NB4 (cell line): ENCODE measurements at regions not wholly inside any gene's neighbourhood (a gene's known extent, or its start where the extent isn't known, plus 50 kb on each side); places are given as distances from the start of the nearest gene placed in this dataset.

Source experiments
- DNase-seq: peaks from one replicate; pipeline ENCODE4 v3.0.0; 2010; ENCODE audit warnings: low read depth
- H3K4me3 ChIP-seq: one replicate; pipeline ENCODE4 v1.5.1; 2011; ENCODE audit warnings: mild to moderate bottlenecking, low read depth, low read length, moderate library complexity
- MAX ChIP-seq: IDR thresholded peaks from 2 replicates; pipeline ENCODE4 v1.6.1; 2011; ENCODE audit warnings: low read depth, low read length
- MYC ChIP-seq: IDR thresholded peaks from 2 replicates; pipeline ENCODE4 v1.6.1; 2011; ENCODE audit warnings: low read depth, low read length
- POLR2A ChIP-seq: IDR thresholded peaks from 2 replicates; pipeline ENCODE4 v1.6.1; 2011; ENCODE audit warnings: mild to moderate bottlenecking; ENCODE audit not compliant: insufficient read length; ENCODE audit errors: extremely low read depth
- TF ChIP-seq, protein P1 (sequence below): IDR thresholded peaks from one replicate; pipeline ENCODE4 v1.5.1; 2012; ENCODE audit warnings: low read depth, low read length

DNA sequence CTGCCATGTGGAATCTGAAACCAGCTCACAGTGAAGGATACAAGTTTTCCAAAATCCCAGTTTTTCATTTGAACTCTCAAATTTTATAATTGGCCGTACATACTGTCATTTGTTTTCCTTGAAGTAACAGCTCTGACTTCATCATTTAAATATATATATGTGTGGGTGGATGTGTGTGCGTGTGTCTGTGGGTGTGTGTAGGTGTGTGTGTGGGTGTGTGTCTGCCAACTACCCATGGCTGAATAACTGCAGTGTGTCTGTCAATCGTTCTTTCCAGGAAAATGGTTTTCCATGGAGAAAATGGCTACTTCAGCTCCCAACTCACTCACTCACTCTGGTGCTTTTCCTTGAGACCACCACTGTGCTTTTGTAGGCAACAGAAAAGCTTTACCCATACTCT lies 169.0 kb downstream of the PLPP3 start:
- DNase-seq, result no peak
- no peak overlapping the region for H3K4me3 ChIP-seq
- no peak for TF ChIP-seq MYC
- TF ChIP-seq, protein P1, sequence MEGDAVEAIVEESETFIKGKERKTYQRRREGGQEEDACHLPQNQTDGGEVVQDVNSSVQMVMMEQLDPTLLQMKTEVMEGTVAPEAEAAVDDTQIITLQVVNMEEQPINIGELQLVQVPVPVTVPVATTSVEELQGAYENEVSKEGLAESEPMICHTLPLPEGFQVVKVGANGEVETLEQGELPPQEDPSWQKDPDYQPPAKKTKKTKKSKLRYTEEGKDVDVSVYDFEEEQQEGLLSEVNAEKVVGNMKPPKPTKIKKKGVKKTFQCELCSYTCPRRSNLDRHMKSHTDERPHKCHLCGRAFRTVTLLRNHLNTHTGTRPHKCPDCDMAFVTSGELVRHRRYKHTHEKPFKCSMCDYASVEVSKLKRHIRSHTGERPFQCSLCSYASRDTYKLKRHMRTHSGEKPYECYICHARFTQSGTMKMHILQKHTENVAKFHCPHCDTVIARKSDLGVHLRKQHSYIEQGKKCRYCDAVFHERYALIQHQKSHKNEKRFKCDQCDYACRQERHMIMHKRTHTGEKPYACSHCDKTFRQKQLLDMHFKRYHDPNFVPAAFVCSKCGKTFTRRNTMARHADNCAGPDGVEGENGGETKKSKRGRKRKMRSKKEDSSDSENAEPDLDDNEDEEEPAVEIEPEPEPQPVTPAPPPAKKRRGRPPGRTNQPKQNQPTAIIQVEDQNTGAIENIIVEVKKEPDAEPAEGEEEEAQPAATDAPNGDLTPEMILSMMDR, result no peak
- TF ChIP-seq POLR2A, result no peak
- TF ChIP-seq MAX, result no peak

DNA sequence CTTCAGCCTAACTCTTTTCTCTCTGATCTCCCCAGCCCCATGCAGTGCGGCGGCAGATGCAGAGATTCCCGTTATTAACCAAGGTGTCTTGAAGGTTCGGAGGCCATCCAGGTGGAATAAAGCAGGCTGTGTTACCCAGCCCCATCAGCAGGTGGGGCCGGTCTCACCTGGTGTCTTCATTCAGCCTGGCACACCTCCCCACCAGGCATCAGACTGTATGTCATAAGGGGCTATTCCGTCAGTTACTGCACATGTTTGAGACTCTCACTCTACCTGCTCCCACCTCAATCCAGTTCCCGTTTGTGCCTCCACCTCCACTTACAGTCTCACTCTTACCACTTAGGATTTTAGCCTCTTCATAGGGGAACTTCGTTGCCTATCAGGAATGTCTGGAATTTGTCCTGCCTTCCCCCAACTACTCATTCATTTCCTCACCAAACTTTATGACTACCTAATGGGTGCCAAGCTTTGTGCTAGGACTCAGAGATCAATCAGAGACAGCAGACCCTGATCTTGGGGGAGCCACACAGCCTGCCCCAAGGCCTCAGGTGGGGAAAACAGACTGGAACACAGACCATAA lies 170.2 kb downstream of the PLPP3 start:
- TF ChIP-seq, protein P1, result peak; percentile 17
- TF ChIP-seq POLR2A, result no peak
- H3K4me3 ChIP-seq, result no peak overlapping the region

DNA sequence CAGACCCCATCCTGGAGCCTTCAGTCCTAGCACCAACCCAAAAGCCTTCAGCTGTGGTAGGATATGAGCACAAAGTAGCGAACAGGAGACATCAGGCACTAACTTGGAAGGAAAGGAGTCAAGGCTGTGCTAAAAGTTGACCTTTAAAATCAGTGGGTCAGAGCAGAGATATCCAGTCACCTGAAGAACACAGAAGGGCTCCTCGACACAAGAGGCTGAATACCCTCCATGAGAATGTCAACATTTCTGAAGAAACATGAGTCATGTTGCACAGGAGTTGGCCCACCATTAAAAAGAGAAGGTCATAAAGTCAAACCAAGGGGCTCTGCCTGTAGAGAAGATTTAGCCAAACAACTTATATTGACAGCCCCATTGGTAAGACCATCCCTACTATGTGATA lies 172.5 kb downstream of the PLPP3 start:
- no peak for DNase-seq
- TF ChIP-seq, protein P1, result no peak
- TF ChIP-seq MYC (no peak), POLR2A (no peak), MAX (no peak)
- no peak overlapping the region for H3K4me3 ChIP-seq

More for the DNA sequence above, 170.2 kb downstream of the PLPP3 start:
- peak; percentile 11 for DNase-seq

DNA sequence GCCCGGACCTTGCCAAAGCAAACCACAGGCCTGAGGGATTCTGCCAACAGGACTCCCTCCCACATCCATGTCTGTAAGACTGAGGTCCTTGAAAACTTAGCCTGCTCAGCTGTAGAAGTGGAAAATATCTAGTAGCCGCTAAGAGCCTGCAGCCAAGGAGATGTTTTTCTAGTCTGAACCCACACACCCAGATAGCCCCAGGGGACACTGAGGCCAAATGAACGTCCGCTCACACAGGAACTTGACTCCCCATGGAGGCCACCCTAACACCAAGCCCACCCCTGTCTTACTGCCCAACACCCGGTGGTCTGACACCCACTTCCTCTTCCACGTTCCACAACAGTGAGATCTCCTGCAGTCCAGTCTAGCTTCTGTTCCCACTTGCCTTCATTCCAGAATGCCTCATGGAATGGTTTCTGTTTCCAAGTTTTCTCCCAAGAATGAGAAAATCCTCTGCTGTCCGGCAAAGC lies 174.8 kb downstream of the PLPP3 start:
- DNase-seq, result peak; percentile 29
- no peak overlapping the region for H3K4me3 ChIP-seq
- TF ChIP-seq, protein P1, result no peak
- TF ChIP-seq POLR2A (no peak), MAX (no peak), MYC (no peak)

DNA sequence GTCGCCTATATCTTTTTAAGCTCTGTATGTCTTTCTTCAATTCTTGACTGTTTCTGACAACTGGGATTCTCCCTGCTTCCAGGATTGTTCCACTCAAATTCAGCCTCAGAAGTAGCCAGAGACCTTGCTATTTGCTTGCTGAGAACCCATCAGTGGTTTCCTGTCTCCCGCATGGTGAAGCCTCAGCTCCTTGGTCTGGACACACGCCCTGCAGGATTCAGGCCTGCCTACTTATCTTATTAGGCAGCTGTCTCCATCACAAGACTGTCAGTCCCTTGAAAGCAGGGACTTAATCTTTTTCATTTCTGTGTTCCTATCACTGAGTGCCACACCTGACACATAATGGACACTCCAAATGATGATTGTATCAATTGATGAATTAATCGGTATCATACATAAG lies 175.3 kb downstream of the PLPP3 start:
- no peak for DNase-seq
- TF ChIP-seq MYC, result no peak
- TF ChIP-seq, protein P1, result no peak
- TF ChIP-seq MAX, result no peak
- no peak for TF ChIP-seq POLR2A
- H3K4me3 ChIP-seq, result no peak overlapping the region

- DNase-seq, result no peak
- TF ChIP-seq, protein P1, result no peak
- no peak overlapping the region for H3K4me3 ChIP-seq
Measured at GRCh38 chr1:56403321-56403720, 176.0 kb downstream of the PLPP3 start.
